ENCODE measurements at regions not wholly inside any gene's neighbourhood (a gene's known extent, or its start where the extent isn't known, plus 50 kb on each side); places are given as distances from the start of the nearest gene placed in this dataset.

- FAIRE-seq (no peak), DNase-seq (ENCODE audit: insufficient read length, low spot score) (no peak)
These were observed 683.1 kb upstream of the SORCS1 start for GRCh38 chr10:107847620-107848019.

- DNase-seq (ENCODE audit: insufficient read length, low spot score) (no peak), FAIRE-seq (no peak)
These were observed 670.2 kb upstream of the SORCS1 start for GRCh38 chr10:107834706-107835105.

- FAIRE-seq, result no peak
- DNase-seq (ENCODE audit: insufficient read length, low spot score), result no peak
These were observed 667.3 kb upstream of the SORCS1 start for GRCh38 chr10:107831772-107832171.

GRCh38 chr10:107829161-107829560 lies 664.7 kb upstream of the SORCS1 start:
- DNase-seq (ENCODE audit: insufficient read length, low spot score) (no peak), FAIRE-seq (no peak)

GRCh38 chr10:107826171-107826570 lies 661.7 kb upstream of the SORCS1 start:
- DNase-seq (ENCODE audit: insufficient read length, low spot score), result no peak
- no peak for FAIRE-seq

GRCh38 chr10:107814865-107815487 lies 650.5 kb upstream of the SORCS1 start:
- peak; percentile 4 for DNase-seq (ENCODE audit: insufficient read length, low spot score)
- FAIRE-seq, result peak; percentile 40

- no peak for FAIRE-seq
- no peak for DNase-seq (ENCODE audit: insufficient read length, low spot score)
These were observed 649.1 kb upstream of the SORCS1 start for GRCh38 chr10:107813451-107814162.

GRCh38 chr10:107809889-107810288 lies 645.4 kb upstream of the SORCS1 start:
- DNase-seq (ENCODE audit: insufficient read length, low spot score), result no peak
- no peak for FAIRE-seq

- DNase-seq (ENCODE audit: insufficient read length, low spot score) (no peak), FAIRE-seq (peak; percentile 18)
These were observed 643.3 kb upstream of the SORCS1 start for GRCh38 chr10:107807836-107808235.

GRCh38 chr10:107806026-107806425 lies 641.5 kb upstream of the SORCS1 start:
- DNase-seq (ENCODE audit: insufficient read length, low spot score), result no peak
- no peak for FAIRE-seq

- DNase-seq (ENCODE audit: insufficient read length, low spot score) (no peak), FAIRE-seq (no peak)
These were observed 639.0 kb upstream of the SORCS1 start for GRCh38 chr10:107803546-107803945.

GRCh38 chr10:107800061-107800460 lies 635.6 kb upstream of the SORCS1 start:
- FAIRE-seq, result no peak

GRCh38 chr10:107790271-107790670 lies 625.8 kb upstream of the SORCS1 start:
- FAIRE-seq, result no peak
- DNase-seq (ENCODE audit: insufficient read length, low spot score), result no peak

More at GRCh38 chr10:107800061-107800460, 635.6 kb upstream of the SORCS1 start:
- no peak for DNase-seq (ENCODE audit: insufficient read length, low spot score)

GRCh38 chr10:107771066-107771465 lies 606.6 kb upstream of the SORCS1 start:
- FAIRE-seq (no peak), DNase-seq (ENCODE audit: insufficient read length, low spot score) (no peak)

GRCh38 chr10:107767185-107767584 lies 602.7 kb upstream of the SORCS1 start:
- no peak for DNase-seq (ENCODE audit: insufficient read length, low spot score)

GRCh38 chr10:107754814-107755213 lies 590.3 kb upstream of the SORCS1 start:
- FAIRE-seq (no peak), DNase-seq (ENCODE audit: insufficient read length, low spot score) (no peak)

More at GRCh38 chr10:107767185-107767584, 602.7 kb upstream of the SORCS1 start:
- FAIRE-seq, result no peak

GRCh38 chr10:107749235-107749634 lies 584.7 kb upstream of the SORCS1 start:
- DNase-seq (ENCODE audit: insufficient read length, low spot score), result no peak
- FAIRE-seq, result no peak

GRCh38 chr10:107747851-107748250 lies 583.3 kb upstream of the SORCS1 start:
- DNase-seq (ENCODE audit: insufficient read length, low spot score) (no peak), FAIRE-seq (no peak)

GRCh38 chr10:107741971-107742370 lies 577.5 kb upstream of the SORCS1 start:
- no peak for DNase-seq (ENCODE audit: insufficient read length, low spot score)
- FAIRE-seq, result no peak

- FAIRE-seq (no peak), DNase-seq (ENCODE audit: insufficient read length, low spot score) (no peak)
These were observed 576.6 kb upstream of the SORCS1 start for GRCh38 chr10:107740962-107741690.

GRCh38 chr10:107739951-107740350 lies 575.4 kb upstream of the SORCS1 start:
- FAIRE-seq (no peak), DNase-seq (ENCODE audit: insufficient read length, low spot score) (no peak)

Data from GM19239 (cell line).